ENCODE measurements at regions not wholly inside any gene's neighbourhood (a gene's known extent, or its start where the extent isn't known, plus 50 kb on each side); places are given as distances from the start of the nearest gene placed in this dataset.

- TF ChIP-seq POLR2A (IDR thresholded peaks at IDR 0.05; ENCODE audit: low read depth, low read length) (no peak), PAX5 (IDR thresholded peaks at IDR 0.05; ENCODE audit: insufficient read depth, low read length, severe bottlenecking) (no peak), POU2F2 (IDR thresholded peaks at IDR 0.05; ENCODE audit: low read depth, low read length) (no peak)
- no peak for FAIRE-seq
- DNase-seq (ENCODE audit: insufficient read length, low spot score): no peak
These were observed 90.9 kb upstream of the LNX1 start for GRCh38 chr4:53682196-53682595.

- DNase-seq (ENCODE audit: insufficient read length, low spot score): no peak
- FAIRE-seq: no peak
- TF ChIP-seq POU2F2 (IDR thresholded peaks at IDR 0.05; ENCODE audit: low read depth, low read length) (no peak), SPI1 (IDR thresholded peaks at IDR 0.05; ENCODE audit: low read depth, low read length) (no peak), POLR2A (IDR thresholded peaks at IDR 0.05; ENCODE audit: low read depth, low read length) (no peak), TAF1 (IDR thresholded peaks at IDR 0.05; ENCODE audit: low read depth, low read length) (no peak), PAX5 (IDR thresholded peaks at IDR 0.05; ENCODE audit: insufficient read depth, low read length, severe bottlenecking) (no peak), POLR2AphosphoS5 (IDR thresholded peaks at IDR 0.05; ENCODE audit: low read depth, low read length) (no peak)
These were observed 89.3 kb upstream of the LNX1 start for GRCh38 chr4:53680598-53680997.

GRCh38 chr4:53680168-53680567, 88.9 kb upstream of the LNX1 start:
- TF ChIP-seq POU2F2 (IDR thresholded peaks at IDR 0.05; ENCODE audit: low read depth, low read length): no peak
- no peak for DNase-seq (ENCODE audit: insufficient read length, low spot score)
- no peak for FAIRE-seq

- no peak for TF ChIP-seq POU2F2 (IDR thresholded peaks at IDR 0.05; ENCODE audit: low read depth, low read length)
- DNase-seq (ENCODE audit: insufficient read length, low spot score) (no peak), FAIRE-seq (no peak)
These were observed 85.2 kb upstream of the LNX1 start for GRCh38 chr4:53676402-53676871.

- no peak for DNase-seq (ENCODE audit: insufficient read length, low spot score)
- TF ChIP-seq POLR2AphosphoS5 (IDR thresholded peaks at IDR 0.05; ENCODE audit: low read depth, low read length): no peak
- TF ChIP-seq SPI1 (IDR thresholded peaks at IDR 0.05; ENCODE audit: low read depth, low read length): no peak
- TF ChIP-seq POLR2A (IDR thresholded peaks at IDR 0.05; ENCODE audit: low read depth, low read length): no peak
- TF ChIP-seq TAF1 (IDR thresholded peaks at IDR 0.05; ENCODE audit: low read depth, low read length): no peak
- TF ChIP-seq PAX5 (IDR thresholded peaks at IDR 0.05; ENCODE audit: insufficient read depth, low read length, severe bottlenecking): no peak
- TF ChIP-seq POU2F2 (IDR thresholded peaks at IDR 0.05; ENCODE audit: low read depth, low read length): no peak
- no peak for FAIRE-seq
These were observed 83.6 kb upstream of the LNX1 start for GRCh38 chr4:53674903-53675302.

- TF ChIP-seq SPI1 (IDR thresholded peaks at IDR 0.05; ENCODE audit: low read depth, low read length): no peak
- TF ChIP-seq POLR2A (IDR thresholded peaks at IDR 0.05; ENCODE audit: low read depth, low read length): no peak
- TF ChIP-seq POU2F2 (IDR thresholded peaks at IDR 0.05; ENCODE audit: low read depth, low read length): no peak
- TF ChIP-seq TAF1 (IDR thresholded peaks at IDR 0.05; ENCODE audit: low read depth, low read length): no peak
- no peak for TF ChIP-seq POLR2AphosphoS5 (IDR thresholded peaks at IDR 0.05; ENCODE audit: low read depth, low read length)
- no peak for TF ChIP-seq PAX5 (IDR thresholded peaks at IDR 0.05; ENCODE audit: insufficient read depth, low read length, severe bottlenecking)
- DNase-seq (ENCODE audit: insufficient read length, low spot score) (no peak), FAIRE-seq (no peak)
These were observed 81.6 kb upstream of the LNX1 start for GRCh38 chr4:53672873-53673272.

GRCh38 chr4:53671757-53672156, 80.5 kb upstream of the LNX1 start:
- FAIRE-seq: no peak
- no peak for TF ChIP-seq POLR2AphosphoS5 (IDR thresholded peaks at IDR 0.05; ENCODE audit: low read depth, low read length)
- TF ChIP-seq PAX5 (IDR thresholded peaks at IDR 0.05; ENCODE audit: insufficient read depth, low read length, severe bottlenecking): no peak
- no peak for TF ChIP-seq SPI1 (IDR thresholded peaks at IDR 0.05; ENCODE audit: low read depth, low read length)
- TF ChIP-seq POLR2A (IDR thresholded peaks at IDR 0.05; ENCODE audit: low read depth, low read length): no peak
- DNase-seq (ENCODE audit: insufficient read length, low spot score): no peak

- no peak for TF ChIP-seq POLR2A (IDR thresholded peaks at IDR 0.05; ENCODE audit: low read depth, low read length)
- no peak for TF ChIP-seq POLR2AphosphoS5 (IDR thresholded peaks at IDR 0.05; ENCODE audit: low read depth, low read length)
- TF ChIP-seq POU2F2 (IDR thresholded peaks at IDR 0.05; ENCODE audit: low read depth, low read length): no peak
- no peak for TF ChIP-seq TAF1 (IDR thresholded peaks at IDR 0.05; ENCODE audit: low read depth, low read length)
- DNase-seq (ENCODE audit: insufficient read length, low spot score) (no peak), FAIRE-seq (no peak)
These were observed 68.5 kb upstream of the LNX1 start for GRCh38 chr4:53659737-53660136.

- DNase-seq (ENCODE audit: insufficient read length, low spot score) (no peak), FAIRE-seq (no peak)
- TF ChIP-seq POLR2AphosphoS5 (IDR thresholded peaks at IDR 0.05; ENCODE audit: low read depth, low read length) (no peak), TAF1 (IDR thresholded peaks at IDR 0.05; ENCODE audit: low read depth, low read length) (no peak), PAX5 (IDR thresholded peaks at IDR 0.05; ENCODE audit: insufficient read depth, low read length, severe bottlenecking) (no peak), POU2F2 (IDR thresholded peaks at IDR 0.05; ENCODE audit: low read depth, low read length) (no peak), POLR2A (IDR thresholded peaks at IDR 0.05; ENCODE audit: low read depth, low read length) (no peak), SPI1 (IDR thresholded peaks at IDR 0.05; ENCODE audit: low read depth, low read length) (no peak)
These were observed 67.8 kb upstream of the LNX1 start for GRCh38 chr4:53659112-53659511.

- FAIRE-seq (no peak), DNase-seq (ENCODE audit: insufficient read length, low spot score) (no peak)
- no peak for TF ChIP-seq POLR2AphosphoS5 (IDR thresholded peaks at IDR 0.05; ENCODE audit: low read depth, low read length)
- no peak for TF ChIP-seq POLR2A (IDR thresholded peaks at IDR 0.05; ENCODE audit: low read depth, low read length)
- no peak for TF ChIP-seq PAX5 (IDR thresholded peaks at IDR 0.05; ENCODE audit: insufficient read depth, low read length, severe bottlenecking)
- TF ChIP-seq SPI1 (IDR thresholded peaks at IDR 0.05; ENCODE audit: low read depth, low read length): no peak
- TF ChIP-seq TAF1 (IDR thresholded peaks at IDR 0.05; ENCODE audit: low read depth, low read length): no peak
- TF ChIP-seq POU2F2 (IDR thresholded peaks at IDR 0.05; ENCODE audit: low read depth, low read length): no peak
These were observed 66.7 kb upstream of the LNX1 start for GRCh38 chr4:53658029-53658428.

- FAIRE-seq (no peak), DNase-seq (ENCODE audit: insufficient read length, low spot score) (no peak)
- no peak for TF ChIP-seq PAX5 (IDR thresholded peaks at IDR 0.05; ENCODE audit: insufficient read depth, low read length, severe bottlenecking)
- TF ChIP-seq POLR2AphosphoS5 (IDR thresholded peaks at IDR 0.05; ENCODE audit: low read depth, low read length): no peak
These were observed 65.2 kb upstream of the LNX1 start for GRCh38 chr4:53656421-53656981.
